ENCODE measurements at regions not wholly inside any gene's neighbourhood (a gene's known extent, or its start where the extent isn't known, plus 50 kb on each side); places are given as distances from the start of the nearest gene placed in this dataset.

DNA sequence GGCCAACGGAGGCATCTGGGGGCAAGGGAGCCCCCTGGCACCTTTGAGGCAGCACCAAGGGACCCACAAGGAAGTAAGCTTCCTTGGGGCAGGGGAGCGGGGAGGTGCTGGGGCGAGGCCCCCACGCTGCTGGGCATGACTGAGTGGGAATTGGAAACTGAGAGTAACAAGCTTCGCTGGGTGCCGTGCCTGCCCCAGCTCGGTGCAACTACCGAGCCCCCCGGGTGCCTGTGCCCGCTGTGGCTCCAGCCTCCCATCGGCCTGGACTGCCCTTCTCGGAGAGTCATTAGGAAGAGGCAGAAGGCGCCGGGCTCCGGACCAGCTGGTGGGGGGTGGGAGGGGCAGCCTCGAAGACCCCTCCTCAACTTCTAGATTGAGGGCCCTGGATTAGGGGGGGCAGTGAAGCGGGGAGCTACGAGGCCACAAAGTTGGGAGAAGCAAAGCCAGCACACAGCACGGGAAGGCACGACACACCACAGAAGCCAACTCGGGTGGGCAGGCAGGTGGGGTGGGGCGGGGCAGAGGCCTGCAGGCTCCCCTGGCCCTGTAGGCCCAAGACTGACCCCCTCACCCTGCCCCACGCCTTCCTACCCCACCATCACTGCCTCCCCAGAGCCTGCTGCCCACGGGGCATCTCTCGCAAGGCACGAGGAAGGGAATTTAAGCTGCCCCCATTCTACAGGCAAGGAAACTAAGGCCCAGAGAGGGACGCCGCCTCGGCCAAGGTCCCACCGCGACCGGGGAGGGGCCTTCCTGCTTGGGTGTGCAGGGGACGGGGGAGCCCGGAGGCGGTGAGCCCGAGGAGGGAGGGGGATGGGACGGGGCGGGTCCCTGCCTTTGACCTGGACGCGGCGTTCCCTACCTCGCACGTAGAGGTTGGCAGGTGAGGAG is 83.2 kb downstream of the PTPRS start:
- POLR2A ChIA-PET (ENCODE audit: partially characterized antibody): no interaction called here
- intact Hi-C loops (cut with micrococcal nuclease): no loop called here
- no peaks in the 10 kb centered on the region for H3K36me3 ChIP-seq (ENCODE audit: insufficient read depth, low read length)

DNA sequence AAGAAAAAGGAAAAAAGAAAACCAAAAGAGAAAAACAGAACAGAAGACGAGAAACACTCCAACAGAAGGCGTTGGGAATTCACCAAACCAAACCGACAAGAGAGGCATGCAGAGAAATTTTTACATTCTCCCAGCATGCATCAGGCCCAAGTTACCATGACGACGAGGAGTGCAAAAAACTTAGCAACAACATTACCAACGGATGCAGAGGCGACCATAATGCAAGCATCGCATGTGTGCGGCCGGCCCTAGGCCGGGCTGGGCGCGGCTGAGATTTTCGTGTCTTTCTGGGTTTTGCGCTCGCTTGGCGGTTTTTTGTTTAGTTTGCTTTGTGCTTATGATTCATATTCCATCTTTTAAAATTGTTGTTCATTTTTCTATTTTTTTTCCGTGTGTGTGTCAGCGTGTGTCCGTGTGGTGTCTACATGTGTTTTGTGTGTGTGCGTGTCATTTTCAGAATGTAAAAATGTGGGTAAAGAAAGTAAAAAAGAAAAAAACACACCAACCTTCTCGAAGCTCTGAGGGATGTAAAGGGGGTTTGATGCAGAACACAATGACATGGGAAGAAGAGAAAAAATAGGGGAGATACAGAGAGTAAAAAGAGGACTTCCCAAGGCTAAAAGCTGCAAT is 84.9 kb downstream of the PTPRS start:
- no peak overlapping the region for H3K4me3 ChIP-seq (ENCODE audit: low read length in 2 of 2)
- ChIA-PET POLR2A (ENCODE audit: partially characterized antibody) (no interaction called here), CTCF (ENCODE audit: partially characterized antibody) (no interaction called here)
- no peaks in the 10 kb centered on the region for H3K36me3 ChIP-seq (ENCODE audit: insufficient read depth, low read length)
- H3K9me3 ChIP-seq (ENCODE audit: control insufficient read depth in 1 of 2, low read length in 2 of 2): peaks cover 0 to 20% of the 10 kb centered on the region in 2 donors
- H3K27ac ChIP-seq (ENCODE audit: low read depth, low read length): no peak overlapping the region
- intact Hi-C loops (cut with micrococcal nuclease): no loop called here
- H3K27me3 ChIP-seq (ENCODE audit: insufficient read depth, low read length): no peaks in the 10 kb centered on the region
- H3K9me3 Mint-ChIP-seq: peaks cover 2 to 41% (median 31%) of the 10 kb centered on the region in 8 donors
- H3K27ac Mint-ChIP-seq: no peak overlapping the region
- H3K27me3 Mint-ChIP-seq: no peaks in the 10 kb centered on the region
- H3K36me3 Mint-ChIP-seq: no peaks in the 10 kb centered on the region
- no peak for DNase-seq
- H3K4me3 Mint-ChIP-seq: no peak overlapping the region
- H3K4me1 Mint-ChIP-seq: no peaks in the 10 kb centered on the region
- H3K4me1 ChIP-seq (ENCODE audit: insufficient read depth, low read length): no peaks in the 10 kb centered on the region

More for the DNA sequence above, 83.2 kb downstream of the PTPRS start:
- no peak overlapping the region for H3K4me3 ChIP-seq (ENCODE audit: low read length in 2 of 2)
- H3K9me3 ChIP-seq (ENCODE audit: control insufficient read depth in 1 of 2, low read length in 2 of 2): peaks cover 0 to 20% of the 10 kb centered on the region in 2 donors
- no peak overlapping the region for H3K27ac ChIP-seq (ENCODE audit: low read depth, low read length)
- no peak overlapping the region for H3K27ac Mint-ChIP-seq
- no peaks in the 10 kb centered on the region for H3K4me1 Mint-ChIP-seq
- peaks cover 2 to 41% (median 31%) of the 10 kb centered on the region in 8 donors for H3K9me3 Mint-ChIP-seq
- no peaks in the 10 kb centered on the region for H3K4me1 ChIP-seq (ENCODE audit: insufficient read depth, low read length)
- H3K27me3 ChIP-seq (ENCODE audit: insufficient read depth, low read length): no peaks in the 10 kb centered on the region
- CTCF ChIA-PET (ENCODE audit: partially characterized antibody): no interaction called here
- no peak for DNase-seq
- no peak overlapping the region for H3K4me3 Mint-ChIP-seq
- H3K27me3 Mint-ChIP-seq: no peaks in the 10 kb centered on the region
- no peaks in the 10 kb centered on the region for H3K36me3 Mint-ChIP-seq

GRCh38 chr19:5254944-5255343 is 85.7 kb downstream of the PTPRS start:
- Histone ChIP-seq H3K4me1 (ENCODE audit: insufficient read depth, low read length) (no peaks in the 10 kb centered on the region), H3K27ac (ENCODE audit: low read depth, low read length) (no peak overlapping the region), H3K9me3 (ENCODE audit: control insufficient read depth in 1 of 2, low read length in 2 of 2) (peaks cover 0 to 20% of the 10 kb centered on the region in 2 donors), H3K27me3 (ENCODE audit: insufficient read depth, low read length) (no peaks in the 10 kb centered on the region), H3K4me3 (ENCODE audit: low read length in 2 of 2) (no peak overlapping the region), H3K36me3 (ENCODE audit: insufficient read depth, low read length) (no peaks in the 10 kb centered on the region)
- H3K4me3 Mint-ChIP-seq: no peak overlapping the region
- no peak overlapping the region for H3K27ac Mint-ChIP-seq
- no peaks in the 10 kb centered on the region for H3K27me3 Mint-ChIP-seq
- ChIA-PET CTCF (ENCODE audit: partially characterized antibody) (no interaction called here), POLR2A (ENCODE audit: partially characterized antibody) (no interaction called here)
- no peak for DNase-seq
- H3K9me3 Mint-ChIP-seq: peaks cover 2 to 41% (median 31%) of the 10 kb centered on the region in 8 donors
- no peaks in the 10 kb centered on the region for H3K4me1 Mint-ChIP-seq
- no peaks in the 10 kb centered on the region for H3K36me3 Mint-ChIP-seq
- intact Hi-C loops (cut with micrococcal nuclease): no loop called here

DNA sequence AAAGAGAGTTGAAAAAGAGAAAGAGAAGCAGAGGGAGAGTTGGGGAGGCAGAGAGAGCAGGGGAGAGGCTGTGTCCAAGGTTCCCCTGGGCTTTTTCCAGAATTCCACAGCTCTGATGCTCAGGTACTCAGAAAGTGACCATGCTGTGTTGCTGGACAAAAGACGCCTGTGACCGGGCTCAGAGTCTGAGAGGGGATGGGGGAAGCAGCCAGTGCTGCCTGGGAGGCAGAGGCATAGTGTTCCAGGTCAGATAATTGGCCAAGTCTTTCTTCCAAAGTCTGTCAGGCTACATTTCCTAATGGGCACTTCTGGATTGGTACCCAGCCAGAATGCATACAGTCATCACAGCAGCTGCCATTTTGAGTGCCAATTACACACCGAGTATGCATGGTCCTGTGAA is 86.1 kb downstream of the PTPRS start:
- Mint-ChIP-seq H3K27me3 (peaks cover under 1 to 3% of the 10 kb centered on the region in 2 donors), H3K9me3 (peaks cover 2 to 41% (median 31%) of the 10 kb centered on the region in 8 donors), H3K27ac (no peak overlapping the region), H3K4me3 (no peak overlapping the region), H3K36me3 (no peaks in the 10 kb centered on the region), H3K4me1 (no peaks in the 10 kb centered on the region)
- POLR2A ChIA-PET (ENCODE audit: partially characterized antibody): no interaction called here
- Histone ChIP-seq H3K27ac (ENCODE audit: low read depth, low read length) (no peak overlapping the region), H3K4me3 (ENCODE audit: low read length in 2 of 2) (no peak overlapping the region), H3K36me3 (ENCODE audit: insufficient read depth, low read length) (no peaks in the 10 kb centered on the region), H3K27me3 (ENCODE audit: insufficient read depth, low read length) (no peaks in the 10 kb centered on the region), H3K4me1 (ENCODE audit: insufficient read depth, low read length) (no peaks in the 10 kb centered on the region), H3K9me3 (ENCODE audit: control insufficient read depth in 1 of 2, low read length in 2 of 2) (peaks cover 0 to 20% of the 10 kb centered on the region in 2 donors)
- CTCF ChIA-PET (ENCODE audit: partially characterized antibody): no interaction called here
- no peak for DNase-seq
- intact Hi-C loops (cut with micrococcal nuclease): no loop called here

- CTCF ChIA-PET (ENCODE audit: partially characterized antibody): no interaction called here
Measured at GRCh38 chr19:5253406-5254110, 87.1 kb downstream of the PTPRS start.

GRCh38 chr19:5251096-5252065 is 89.2 kb downstream of the PTPRS start:
- no peak for DNase-seq
- H3K4me3 ChIP-seq (ENCODE audit: low read length in 2 of 2): no peak overlapping the region
- intact Hi-C loops (cut with micrococcal nuclease): no loop called here
- Mint-ChIP-seq H3K4me3 (no peak overlapping the region), H3K27ac (no peak overlapping the region), H3K36me3 (no peaks in the 10 kb centered on the region), H3K9me3 (peaks cover 2 to 32% (median 25%) of the 10 kb centered on the region in 8 donors), H3K27me3 (peaks cover 11 to 12% of the 10 kb centered on the region in 2 donors), H3K4me1 (no peaks in the 10 kb centered on the region)
- H3K36me3 ChIP-seq (ENCODE audit: insufficient read depth, low read length): no peaks in the 10 kb centered on the region
- H3K4me1 ChIP-seq (ENCODE audit: insufficient read depth, low read length): no peaks in the 10 kb centered on the region
- peaks cover 0 to 16% of the 10 kb centered on the region in 2 donors for H3K9me3 ChIP-seq (ENCODE audit: control insufficient read depth in 1 of 2, low read length in 2 of 2)
- H3K27ac ChIP-seq (ENCODE audit: low read depth, low read length): no peak overlapping the region
- POLR2A ChIA-PET (ENCODE audit: partially characterized antibody): no interaction called here
- CTCF ChIA-PET (ENCODE audit: partially characterized antibody): no interaction called here
- no peaks in the 10 kb centered on the region for H3K27me3 ChIP-seq (ENCODE audit: insufficient read depth, low read length)

More at GRCh38 chr19:5253406-5254110, 87.1 kb downstream of the PTPRS start:
- Histone ChIP-seq H3K27me3 (ENCODE audit: insufficient read depth, low read length) (no peaks in the 10 kb centered on the region), H3K4me3 (ENCODE audit: low read length in 2 of 2) (no peak overlapping the region), H3K27ac (ENCODE audit: low read depth, low read length) (no peak overlapping the region), H3K4me1 (ENCODE audit: insufficient read depth, low read length) (no peaks in the 10 kb centered on the region), H3K36me3 (ENCODE audit: insufficient read depth, low read length) (no peaks in the 10 kb centered on the region), H3K9me3 (ENCODE audit: control insufficient read depth in 1 of 2, low read length in 2 of 2) (peaks cover 0 to 20% of the 10 kb centered on the region in 2 donors)
- intact Hi-C loops (cut with micrococcal nuclease): no loop called here
- Mint-ChIP-seq H3K4me1 (no peaks in the 10 kb centered on the region), H3K36me3 (no peaks in the 10 kb centered on the region), H3K9me3 (peaks cover 2 to 41% (median 31%) of the 10 kb centered on the region in 8 donors), H3K27ac (no peak overlapping the region), H3K27me3 (peaks cover 3 to 4% of the 10 kb centered on the region in 2 donors), H3K4me3 (no peak overlapping the region)
- no peak for DNase-seq
- POLR2A ChIA-PET (ENCODE audit: partially characterized antibody): no interaction called here
